ENCODE measurements at regions not wholly inside any gene's neighbourhood (a gene's known extent, or its start where the extent isn't known, plus 50 kb on each side); places are given as distances from the start of the nearest gene placed in this dataset.
A peak's percentile ranks its signal among the peaks of the same experiment; 100 is the strongest.

GRCh38 chrY:8151561-8151960 is 1185.7 kb upstream of the TSPY4 start:
- Histone ChIP-seq H3K4me1 (ENCODE audit: insufficient read depth, low read length) (no peaks in the 10 kb centered on the region), H3K9me3 (ENCODE audit: insufficient read depth, low read depth, low read length) (no peaks in the 10 kb centered on the region), H3K4me3 (ENCODE audit: low read length) (no peak overlapping the region), H3K36me3 (ENCODE audit: insufficient read depth, low read length) (no peaks in the 10 kb centered on the region), H3K27me3 (ENCODE audit: insufficient read depth, low read length) (no peaks in the 10 kb centered on the region), H3K27ac (ENCODE audit: low read depth, low read length) (no peak overlapping the region), H3K9ac (ENCODE audit: low read depth, low read length) (no peak overlapping the region)

GRCh38 chrY:8128578-8128977 is 1208.7 kb upstream of the TSPY4 start:
- Histone ChIP-seq H3K4me3 (ENCODE audit: low read length) (no peak overlapping the region), H3K27me3 (ENCODE audit: insufficient read depth, low read length) (no peaks in the 10 kb centered on the region), H3K36me3 (ENCODE audit: insufficient read depth, low read length) (no peaks in the 10 kb centered on the region), H3K9ac (ENCODE audit: low read depth, low read length) (no peak overlapping the region), H3K27ac (ENCODE audit: low read depth, low read length) (no peak overlapping the region), H3K9me3 (ENCODE audit: insufficient read depth, low read depth, low read length) (no peaks in the 10 kb centered on the region), H3K4me1 (ENCODE audit: insufficient read depth, low read length) (no peaks in the 10 kb centered on the region)
- WGBS = 95% methylated on average over 23 of the region's 23 CpGs

DNA sequence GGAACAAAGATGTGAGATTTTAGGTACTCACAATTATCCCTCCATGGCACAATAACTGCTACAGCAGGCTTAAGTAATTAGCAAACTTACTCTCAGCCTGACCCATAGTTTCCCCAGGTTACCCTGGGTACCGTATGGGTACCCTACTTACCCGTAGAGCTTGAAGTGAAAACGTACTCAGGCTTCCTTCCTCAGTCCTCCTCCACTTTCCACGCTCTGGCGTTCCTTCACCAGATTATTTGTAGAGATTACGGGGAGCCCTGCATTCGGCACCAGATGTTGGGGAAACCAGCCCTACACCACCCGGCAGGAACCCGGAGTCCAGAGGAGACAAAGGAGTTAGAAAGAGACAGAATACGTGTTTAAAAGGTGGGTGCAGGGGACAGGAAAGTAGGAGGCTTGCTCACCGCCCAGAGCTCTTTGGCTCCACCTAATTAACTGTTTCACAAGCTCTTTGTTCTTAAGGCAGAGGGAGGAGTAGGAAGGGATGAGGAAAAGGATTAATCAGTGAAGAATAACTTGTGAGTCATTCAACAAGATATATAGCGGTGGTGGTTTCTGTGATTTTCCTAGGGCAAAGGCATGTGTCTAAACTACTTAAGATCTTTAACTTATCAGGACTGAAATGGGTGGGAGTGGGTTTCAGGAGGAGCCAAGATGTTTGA is 1211.2 kb upstream of the TSPY4 start:
- no peaks in the 10 kb centered on the region for H3K4me1 ChIP-seq (ENCODE audit: insufficient read depth, low read length)
- peak overlapping the region; percentile 7; the same call in 1 of the 2 replicates for H3K4me3 ChIP-seq (ENCODE audit: low read length)
- H3K9ac ChIP-seq (ENCODE audit: low read depth, low read length) = no peak overlapping the region
- no peak overlapping the region for H3K27ac ChIP-seq (ENCODE audit: low read depth, low read length)
- H3K27me3 ChIP-seq (ENCODE audit: insufficient read depth, low read length) = no peaks in the 10 kb centered on the region
- WGBS = 54% methylated on average over 11 of the region's 12 CpGs
- H3K36me3 ChIP-seq (ENCODE audit: insufficient read depth, low read length) = no peaks in the 10 kb centered on the region
- H3K9me3 ChIP-seq (ENCODE audit: insufficient read depth, low read depth, low read length) = no peaks in the 10 kb centered on the region

- Histone ChIP-seq H3K9ac (ENCODE audit: low read depth, low read length) (no peak overlapping the region), H3K4me1 (ENCODE audit: insufficient read depth, low read length) (no peaks in the 10 kb centered on the region), H3K4me3 (ENCODE audit: low read length) (no peak overlapping the region), H3K27me3 (ENCODE audit: insufficient read depth, low read length) (no peaks in the 10 kb centered on the region), H3K27ac (ENCODE audit: low read depth, low read length) (no peak overlapping the region), H3K9me3 (ENCODE audit: insufficient read depth, low read depth, low read length) (no peaks in the 10 kb centered on the region), H3K36me3 (ENCODE audit: insufficient read depth, low read length) (no peaks in the 10 kb centered on the region)
- WGBS = 30% methylated on average over 1 of the region's 1 CpG
These were observed 1210.3 kb upstream of the AMELY start for GRCh38 chrY:8121825-8122224.

DNA sequence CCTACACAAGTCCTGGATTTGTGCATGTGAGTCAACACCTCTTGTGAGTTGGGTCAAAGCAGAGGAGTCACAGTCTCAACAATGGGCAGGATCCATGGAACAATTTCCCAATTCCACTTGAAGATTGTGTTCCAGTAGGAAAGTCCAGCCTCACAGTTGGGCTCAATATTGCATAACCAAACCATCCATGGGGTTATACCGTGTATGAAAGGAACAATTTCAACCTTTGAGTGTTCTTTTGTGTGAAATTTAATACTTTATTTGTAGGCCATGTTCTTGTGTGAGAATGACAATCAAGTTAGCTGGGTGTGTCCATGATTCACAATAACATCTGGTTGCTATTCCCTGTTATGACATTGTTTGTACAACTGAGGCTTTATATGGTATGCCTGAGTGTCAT is 1182.9 kb upstream of the AMELY start:
- no peaks in the 10 kb centered on the region for H3K27me3 ChIP-seq (ENCODE audit: insufficient read depth, low read length)
- H3K9me3 ChIP-seq (ENCODE audit: insufficient read depth, low read depth, low read length) = no peaks in the 10 kb centered on the region
- 100% methylated on average over 1 of the region's 1 CpG for WGBS
- no peak overlapping the region for H3K27ac ChIP-seq (ENCODE audit: low read depth, low read length)
- no peak overlapping the region for H3K9ac ChIP-seq (ENCODE audit: low read depth, low read length)
- no peak overlapping the region for H3K4me3 ChIP-seq (ENCODE audit: low read length)
- H3K4me1 ChIP-seq (ENCODE audit: insufficient read depth, low read length) = no peaks in the 10 kb centered on the region
- H3K36me3 ChIP-seq (ENCODE audit: insufficient read depth, low read length) = no peaks in the 10 kb centered on the region

GRCh38 chrY:8092926-8093325 is 1181.4 kb upstream of the AMELY start:
- WGBS = 88% methylated on average over 1 of the region's 1 CpG
- Histone ChIP-seq H3K9ac (ENCODE audit: low read depth, low read length) (no peak overlapping the region), H3K27me3 (ENCODE audit: insufficient read depth, low read length) (no peaks in the 10 kb centered on the region), H3K4me1 (ENCODE audit: insufficient read depth, low read length) (no peaks in the 10 kb centered on the region), H3K27ac (ENCODE audit: low read depth, low read length) (no peak overlapping the region), H3K9me3 (ENCODE audit: insufficient read depth, low read depth, low read length) (no peaks in the 10 kb centered on the region), H3K36me3 (ENCODE audit: insufficient read depth, low read length) (no peaks in the 10 kb centered on the region), H3K4me3 (ENCODE audit: low read length) (no peak overlapping the region)

GRCh38 chrY:8085925-8086324 is 1174.4 kb upstream of the AMELY start:
- Histone ChIP-seq H3K27ac (ENCODE audit: low read depth, low read length) (no peak overlapping the region), H3K9ac (ENCODE audit: low read depth, low read length) (no peak overlapping the region), H3K27me3 (ENCODE audit: insufficient read depth, low read length) (no peaks in the 10 kb centered on the region), H3K4me3 (ENCODE audit: low read length) (no peak overlapping the region), H3K9me3 (ENCODE audit: insufficient read depth, low read depth, low read length) (no peaks in the 10 kb centered on the region), H3K36me3 (ENCODE audit: insufficient read depth, low read length) (no peaks in the 10 kb centered on the region), H3K4me1 (ENCODE audit: insufficient read depth, low read length) (no peaks in the 10 kb centered on the region)

GRCh38 chrY:8084192-8084591 is 1172.6 kb upstream of the AMELY start:
- WGBS = 100% methylated on average over 2 of the region's 2 CpGs
- no peaks in the 10 kb centered on the region for H3K9me3 ChIP-seq (ENCODE audit: insufficient read depth, low read depth, low read length)
- no peak overlapping the region for H3K27ac ChIP-seq (ENCODE audit: low read depth, low read length)
- H3K4me1 ChIP-seq (ENCODE audit: insufficient read depth, low read length) = no peaks in the 10 kb centered on the region
- no peaks in the 10 kb centered on the region for H3K36me3 ChIP-seq (ENCODE audit: insufficient read depth, low read length)
- no peak overlapping the region for H3K4me3 ChIP-seq (ENCODE audit: low read length)
- H3K27me3 ChIP-seq (ENCODE audit: insufficient read depth, low read length) = no peaks in the 10 kb centered on the region
- H3K9ac ChIP-seq (ENCODE audit: low read depth, low read length) = no peak overlapping the region

DNA sequence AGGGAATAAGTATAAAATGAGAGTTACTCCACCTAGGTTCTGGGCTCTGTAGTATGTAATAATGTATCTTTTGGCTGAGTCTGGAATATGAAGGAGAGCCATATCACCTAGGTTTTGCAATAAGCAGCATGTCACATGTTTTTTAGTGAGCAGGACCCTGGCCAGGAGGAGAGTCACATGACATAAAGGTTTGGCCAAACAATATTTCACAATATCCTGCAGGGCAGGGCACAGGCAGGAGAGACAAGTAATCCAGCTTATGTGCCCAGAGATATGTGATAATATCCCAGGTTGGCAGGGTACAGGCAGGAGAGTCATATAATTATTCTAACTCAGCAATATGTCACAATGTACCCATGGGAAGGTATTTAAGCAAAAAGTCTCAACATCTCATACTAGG is 1169.6 kb upstream of the AMELY start:
- Histone ChIP-seq H3K27ac (ENCODE audit: low read depth, low read length) (no peak overlapping the region), H3K27me3 (ENCODE audit: insufficient read depth, low read length) (no peaks in the 10 kb centered on the region), H3K9me3 (ENCODE audit: insufficient read depth, low read depth, low read length) (no peaks in the 10 kb centered on the region), H3K36me3 (ENCODE audit: insufficient read depth, low read length) (no peaks in the 10 kb centered on the region), H3K4me1 (ENCODE audit: insufficient read depth, low read length) (no peaks in the 10 kb centered on the region), H3K9ac (ENCODE audit: low read depth, low read length) (no peak overlapping the region), H3K4me3 (ENCODE audit: low read length) (no peak overlapping the region)

DNA sequence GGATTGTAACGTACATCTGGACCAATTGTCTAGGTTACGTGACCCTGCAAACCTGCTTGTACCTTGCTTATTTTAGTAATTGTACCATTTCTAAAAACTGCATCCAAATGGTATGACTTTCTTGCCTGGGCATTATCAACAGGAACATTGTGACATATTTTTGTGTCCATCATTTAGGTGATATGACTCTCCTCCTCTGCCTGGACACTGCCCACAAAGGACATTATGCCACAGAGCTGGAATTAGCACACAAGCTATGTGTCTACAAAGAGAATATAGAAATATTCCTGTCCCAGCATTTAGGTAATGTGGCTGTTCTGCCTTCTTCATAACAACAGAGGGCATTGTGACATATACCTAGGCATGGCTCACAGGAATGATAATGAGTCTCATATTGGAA is 1153.7 kb upstream of the AMELY start:
- no peaks in the 10 kb centered on the region for H3K9me3 ChIP-seq (ENCODE audit: insufficient read depth, low read depth, low read length)
- 79% methylated on average over 2 of the region's 2 CpGs for WGBS
- H3K36me3 ChIP-seq (ENCODE audit: insufficient read depth, low read length) = no peaks in the 10 kb centered on the region
- H3K4me3 ChIP-seq (ENCODE audit: low read length) = no peak overlapping the region
- no peak overlapping the region for H3K9ac ChIP-seq (ENCODE audit: low read depth, low read length)
- no peak overlapping the region for H3K27ac ChIP-seq (ENCODE audit: low read depth, low read length)
- no peaks in the 10 kb centered on the region for H3K4me1 ChIP-seq (ENCODE audit: insufficient read depth, low read length)
- no peaks in the 10 kb centered on the region for H3K27me3 ChIP-seq (ENCODE audit: insufficient read depth, low read length)

DNA sequence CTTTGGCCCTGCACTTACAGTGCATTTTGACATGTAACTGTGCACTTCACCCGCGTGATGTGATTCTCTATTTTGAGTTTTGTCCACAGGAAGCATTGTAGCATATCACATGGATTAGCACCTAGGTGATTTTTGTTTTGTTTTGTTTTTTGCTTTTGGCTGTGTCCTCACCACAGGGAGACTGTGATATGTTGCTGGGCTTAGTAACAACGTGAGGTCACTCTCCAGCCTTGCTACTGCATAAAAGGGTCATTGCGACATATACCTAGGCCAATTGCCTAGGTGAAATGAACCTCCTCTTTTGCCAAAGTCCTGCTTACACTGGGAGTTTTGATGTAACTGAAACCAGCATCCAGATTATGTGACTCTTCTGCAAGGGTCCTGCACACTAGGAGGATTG is 1152.9 kb upstream of the AMELY start:
- Histone ChIP-seq H3K27me3 (ENCODE audit: insufficient read depth, low read length) (no peaks in the 10 kb centered on the region), H3K36me3 (ENCODE audit: insufficient read depth, low read length) (no peaks in the 10 kb centered on the region), H3K4me1 (ENCODE audit: insufficient read depth, low read length) (no peaks in the 10 kb centered on the region), H3K4me3 (ENCODE audit: low read length) (no peak overlapping the region), H3K27ac (ENCODE audit: low read depth, low read length) (no peak overlapping the region), H3K9me3 (ENCODE audit: insufficient read depth, low read depth, low read length) (no peaks in the 10 kb centered on the region), H3K9ac (ENCODE audit: low read depth, low read length) (no peak overlapping the region)
- WGBS = 93% methylated on average over 4 of the region's 4 CpGs

DNA sequence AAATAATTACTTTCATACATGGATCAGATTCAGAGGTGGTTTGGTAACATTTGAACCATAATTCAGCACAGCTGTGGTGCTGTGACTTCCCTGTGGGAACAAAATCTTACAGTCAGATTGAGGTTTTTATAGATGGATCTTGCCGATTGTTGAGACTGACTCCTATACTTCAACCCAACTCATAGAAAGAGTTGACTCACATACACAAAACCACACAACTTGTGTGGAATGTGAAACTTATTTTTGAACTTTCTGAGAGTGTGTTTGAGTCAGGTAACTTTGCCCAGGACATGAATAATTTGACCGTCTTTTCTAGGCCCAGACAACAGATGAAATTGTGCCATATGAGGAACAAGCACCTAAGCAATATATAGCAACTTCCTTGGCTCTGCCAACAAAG is 1152.4 kb upstream of the AMELY start:
- H3K9ac ChIP-seq (ENCODE audit: low read depth, low read length) = no peak overlapping the region
- no peak overlapping the region for H3K27ac ChIP-seq (ENCODE audit: low read depth, low read length)
- WGBS = 86% methylated on average over 1 of the region's 2 CpGs
- H3K4me1 ChIP-seq (ENCODE audit: insufficient read depth, low read length) = no peaks in the 10 kb centered on the region
- no peaks in the 10 kb centered on the region for H3K9me3 ChIP-seq (ENCODE audit: insufficient read depth, low read depth, low read length)
- H3K4me3 ChIP-seq (ENCODE audit: low read length) = no peak overlapping the region
- H3K36me3 ChIP-seq (ENCODE audit: insufficient read depth, low read length) = no peaks in the 10 kb centered on the region
- no peaks in the 10 kb centered on the region for H3K27me3 ChIP-seq (ENCODE audit: insufficient read depth, low read length)
